ENCODE measurements at regions not wholly inside any gene's neighbourhood (a gene's known extent, or its start where the extent isn't known, plus 50 kb on each side); places are given as distances from the start of the nearest gene placed in this dataset.

DNA sequence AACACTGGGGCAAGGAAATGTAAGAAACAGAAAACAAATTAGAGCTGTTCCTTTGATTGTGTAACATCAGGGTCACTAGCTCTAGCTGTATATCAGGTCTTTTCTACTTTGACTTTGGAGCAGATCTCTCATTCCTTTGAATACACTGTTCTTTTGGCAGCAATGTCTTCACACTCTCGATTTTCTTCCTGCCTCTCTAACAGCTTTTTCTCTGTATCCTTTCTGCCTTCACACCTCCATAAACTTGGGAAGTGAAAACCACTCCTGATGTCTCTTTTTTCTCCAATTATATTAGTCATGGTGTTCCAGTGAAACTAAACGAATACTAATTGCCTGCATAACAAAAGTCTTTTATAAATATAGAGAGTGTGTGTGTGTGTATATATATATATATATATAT lies 1458.0 kb downstream of the NCAM2 start:
- DNase-seq (ENCODE audit: low read depth): no peak
- TF ChIP-seq, protein P1, sequence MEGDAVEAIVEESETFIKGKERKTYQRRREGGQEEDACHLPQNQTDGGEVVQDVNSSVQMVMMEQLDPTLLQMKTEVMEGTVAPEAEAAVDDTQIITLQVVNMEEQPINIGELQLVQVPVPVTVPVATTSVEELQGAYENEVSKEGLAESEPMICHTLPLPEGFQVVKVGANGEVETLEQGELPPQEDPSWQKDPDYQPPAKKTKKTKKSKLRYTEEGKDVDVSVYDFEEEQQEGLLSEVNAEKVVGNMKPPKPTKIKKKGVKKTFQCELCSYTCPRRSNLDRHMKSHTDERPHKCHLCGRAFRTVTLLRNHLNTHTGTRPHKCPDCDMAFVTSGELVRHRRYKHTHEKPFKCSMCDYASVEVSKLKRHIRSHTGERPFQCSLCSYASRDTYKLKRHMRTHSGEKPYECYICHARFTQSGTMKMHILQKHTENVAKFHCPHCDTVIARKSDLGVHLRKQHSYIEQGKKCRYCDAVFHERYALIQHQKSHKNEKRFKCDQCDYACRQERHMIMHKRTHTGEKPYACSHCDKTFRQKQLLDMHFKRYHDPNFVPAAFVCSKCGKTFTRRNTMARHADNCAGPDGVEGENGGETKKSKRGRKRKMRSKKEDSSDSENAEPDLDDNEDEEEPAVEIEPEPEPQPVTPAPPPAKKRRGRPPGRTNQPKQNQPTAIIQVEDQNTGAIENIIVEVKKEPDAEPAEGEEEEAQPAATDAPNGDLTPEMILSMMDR (IDR thresholded peaks at IDR 0.05; ENCODE audit: control insufficient read depth, insufficient read depth, low read depth, low read length, missing control alignments): no peak
- no peak overlapping the region for H3K4me3 ChIP-seq (ENCODE audit: control insufficient read depth, low read depth, low read length)

DNA sequence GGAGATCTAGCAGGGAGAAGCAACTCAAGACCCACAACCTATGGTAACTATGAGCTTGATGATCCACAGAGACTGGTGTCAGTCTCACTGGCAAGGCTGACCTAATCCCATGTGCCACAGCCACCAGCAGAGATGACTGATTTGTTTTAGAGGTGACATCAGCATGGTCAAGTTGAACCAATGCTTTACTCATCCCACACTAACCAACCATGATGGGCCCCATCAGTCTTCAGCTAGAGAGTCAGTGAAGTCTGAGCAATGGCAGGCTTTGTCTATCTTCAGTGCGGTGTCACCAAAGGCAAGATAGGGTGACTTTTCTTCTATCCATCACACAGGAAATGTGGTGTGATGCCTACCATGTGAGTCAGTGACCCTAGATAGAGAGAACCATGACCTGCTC lies 1470.7 kb downstream of the NCAM2 start:
- TF ChIP-seq, protein P1 (IDR thresholded peaks at IDR 0.05; ENCODE audit: control insufficient read depth, insufficient read depth, low read depth, low read length, missing control alignments): no peak
- no peak overlapping the region for H3K4me3 ChIP-seq (ENCODE audit: control insufficient read depth, low read depth, low read length)
- no peak for DNase-seq (ENCODE audit: low read depth)

DNA sequence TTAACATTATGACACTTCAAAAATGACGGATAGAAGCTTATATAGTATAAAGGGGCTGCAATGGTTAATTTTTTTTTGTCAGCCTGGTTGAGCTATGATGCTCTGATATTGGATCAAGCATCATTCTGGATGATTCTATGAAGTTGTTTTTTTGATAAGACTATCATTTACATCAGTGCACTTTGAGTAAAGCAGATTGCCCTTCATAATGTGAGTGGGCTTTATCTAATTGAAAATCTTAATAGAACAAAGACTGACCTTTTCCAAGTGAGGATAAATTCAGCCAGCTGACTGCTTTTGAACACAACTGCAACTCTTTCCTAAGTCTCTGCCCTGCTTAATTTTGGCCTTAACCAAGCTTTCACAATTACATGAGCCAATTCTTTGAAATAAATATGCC lies 1476.2 kb downstream of the NCAM2 start:
- no peak for DNase-seq (ENCODE audit: low read depth)
- no peak overlapping the region for H3K4me3 ChIP-seq (ENCODE audit: control insufficient read depth, low read depth, low read length)
- TF ChIP-seq, protein P1 (IDR thresholded peaks at IDR 0.05; ENCODE audit: control insufficient read depth, insufficient read depth, low read depth, low read length, missing control alignments): no peak

DNA sequence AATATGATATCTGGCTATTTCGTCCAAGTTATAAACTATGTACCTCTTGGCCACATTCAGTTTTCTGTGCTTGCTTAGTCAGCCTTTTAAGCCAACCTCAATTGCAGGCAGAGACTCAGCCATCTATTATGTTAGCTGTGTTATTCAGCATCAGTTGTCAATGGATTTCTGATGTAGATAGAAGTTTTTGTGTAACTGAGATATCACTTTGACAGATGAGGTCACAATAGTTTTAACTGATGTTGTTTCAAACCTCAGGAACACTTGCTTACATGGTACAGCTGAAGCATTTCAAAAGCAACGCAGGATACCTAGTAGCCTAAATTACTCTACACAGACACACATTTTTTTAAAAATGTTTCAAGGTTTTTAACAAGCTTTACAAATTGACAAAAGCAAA lies 1478.0 kb downstream of the NCAM2 start:
- no peak for DNase-seq (ENCODE audit: low read depth)
- H3K4me3 ChIP-seq (ENCODE audit: control insufficient read depth, low read depth, low read length): no peak overlapping the region
- TF ChIP-seq, protein P1 (IDR thresholded peaks at IDR 0.05; ENCODE audit: control insufficient read depth, insufficient read depth, low read depth, low read length, missing control alignments): no peak

DNA sequence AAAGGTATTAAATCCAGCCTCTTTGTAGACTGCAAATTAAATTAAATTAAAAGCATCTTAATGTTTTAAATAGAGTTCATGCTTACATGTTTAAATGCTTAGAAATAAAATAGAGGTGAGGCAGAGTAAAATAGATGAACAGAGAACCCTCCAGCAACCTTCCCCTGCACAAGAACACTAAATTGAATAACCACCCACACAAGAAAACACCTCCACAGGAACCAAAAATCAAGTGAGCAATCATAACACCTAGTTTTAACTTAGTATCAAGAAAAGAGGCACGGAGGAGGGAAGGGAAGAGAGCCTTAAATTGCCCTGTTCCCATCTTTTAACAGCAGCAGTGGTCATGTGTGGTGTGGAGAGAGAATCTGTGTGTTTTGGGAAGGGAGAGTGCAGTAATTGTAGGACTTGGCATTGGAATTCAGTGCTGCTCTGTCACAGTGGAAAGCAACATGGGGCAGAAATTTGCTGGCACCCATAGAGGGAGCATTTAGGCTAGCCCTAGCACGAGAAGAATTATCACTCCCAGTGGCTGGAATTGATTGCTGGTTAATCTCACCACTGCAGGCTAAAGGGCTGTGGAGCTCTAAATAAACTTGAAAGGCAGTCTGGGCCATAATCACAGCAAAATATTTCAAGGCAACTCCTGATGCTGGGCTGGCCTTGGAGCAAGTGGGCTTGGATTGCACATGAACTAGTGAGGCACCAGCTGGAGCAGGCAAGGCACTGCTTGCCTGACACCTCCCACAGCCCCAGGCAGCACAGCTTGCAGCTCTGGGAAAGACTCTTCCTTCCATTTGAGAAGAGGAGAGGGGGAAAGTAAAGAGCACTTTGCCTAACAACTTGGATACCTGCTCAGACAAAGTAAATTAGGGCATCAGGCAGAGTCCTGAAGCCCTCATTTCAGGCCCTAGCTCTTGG lies 1478.8 kb downstream of the NCAM2 start:
- H3K4me3 ChIP-seq (ENCODE audit: control insufficient read depth, low read depth, low read length): no peak overlapping the region
- DNase-seq (ENCODE audit: low read depth): no peak
- TF ChIP-seq, protein P1 (IDR thresholded peaks at IDR 0.05; ENCODE audit: control insufficient read depth, insufficient read depth, low read depth, low read length, missing control alignments): no peak

DNA sequence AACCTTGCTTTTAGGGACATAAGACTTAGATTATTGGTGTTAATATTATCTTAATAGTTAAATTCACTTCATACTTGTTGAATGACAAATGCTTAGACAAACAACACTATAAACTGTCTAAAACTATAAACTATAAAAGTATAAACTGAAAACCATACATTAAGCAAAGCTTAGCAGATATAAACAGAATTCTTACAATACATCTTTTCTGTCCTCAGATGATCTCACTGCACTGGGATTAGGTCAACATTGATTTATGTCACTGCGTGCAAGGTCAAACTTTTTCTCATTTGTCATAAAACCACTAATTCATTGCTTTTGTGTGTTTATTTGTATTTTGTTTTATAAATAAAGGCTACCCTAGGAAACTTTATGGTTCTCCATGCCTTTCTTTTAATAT lies 1491.8 kb downstream of the NCAM2 start:
- DNase-seq (ENCODE audit: low read depth): no peak
- H3K4me3 ChIP-seq (ENCODE audit: control insufficient read depth, low read depth, low read length): no peak overlapping the region
- TF ChIP-seq, protein P1 (IDR thresholded peaks at IDR 0.05; ENCODE audit: control insufficient read depth, insufficient read depth, low read depth, low read length, missing control alignments): no peak
